ENCODE measurements at regions not wholly inside any gene's neighbourhood (a gene's known extent, or its start where the extent isn't known, plus 50 kb on each side); places are given as distances from the start of the nearest gene placed in this dataset.

DNA sequence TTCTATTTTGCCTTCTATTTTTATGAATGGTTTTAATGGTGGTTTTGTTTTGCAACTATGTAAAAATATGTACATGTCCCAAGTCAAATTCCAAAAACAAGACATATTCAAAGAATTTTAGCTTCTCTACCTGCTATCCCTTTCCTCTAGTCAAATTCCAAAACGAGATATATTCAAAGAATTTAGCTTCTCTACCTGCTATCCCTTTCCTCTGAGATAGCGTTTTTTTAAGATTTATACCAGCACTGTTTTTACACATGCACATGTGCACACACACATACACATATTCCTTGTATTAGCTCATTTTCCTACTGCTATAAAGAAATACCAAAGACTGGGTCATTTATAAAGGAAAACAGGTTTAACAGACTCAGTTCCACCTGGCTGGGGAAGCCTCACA lies 199.1 kb upstream of the ARL4C start:
- TF ChIP-seq, protein P1, sequence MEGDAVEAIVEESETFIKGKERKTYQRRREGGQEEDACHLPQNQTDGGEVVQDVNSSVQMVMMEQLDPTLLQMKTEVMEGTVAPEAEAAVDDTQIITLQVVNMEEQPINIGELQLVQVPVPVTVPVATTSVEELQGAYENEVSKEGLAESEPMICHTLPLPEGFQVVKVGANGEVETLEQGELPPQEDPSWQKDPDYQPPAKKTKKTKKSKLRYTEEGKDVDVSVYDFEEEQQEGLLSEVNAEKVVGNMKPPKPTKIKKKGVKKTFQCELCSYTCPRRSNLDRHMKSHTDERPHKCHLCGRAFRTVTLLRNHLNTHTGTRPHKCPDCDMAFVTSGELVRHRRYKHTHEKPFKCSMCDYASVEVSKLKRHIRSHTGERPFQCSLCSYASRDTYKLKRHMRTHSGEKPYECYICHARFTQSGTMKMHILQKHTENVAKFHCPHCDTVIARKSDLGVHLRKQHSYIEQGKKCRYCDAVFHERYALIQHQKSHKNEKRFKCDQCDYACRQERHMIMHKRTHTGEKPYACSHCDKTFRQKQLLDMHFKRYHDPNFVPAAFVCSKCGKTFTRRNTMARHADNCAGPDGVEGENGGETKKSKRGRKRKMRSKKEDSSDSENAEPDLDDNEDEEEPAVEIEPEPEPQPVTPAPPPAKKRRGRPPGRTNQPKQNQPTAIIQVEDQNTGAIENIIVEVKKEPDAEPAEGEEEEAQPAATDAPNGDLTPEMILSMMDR (IDR thresholded peaks at IDR 0.05; ENCODE audit: borderline replicate concordance, extremely low read depth, low read length, poor library complexity, severe bottlenecking), result no peak
- no peak for TF ChIP-seq EZH2 (IDR thresholded peaks at IDR 0.05; ENCODE audit: borderline replicate concordance, low read depth, low read length, severe bottlenecking)

Measured in DND-41 (cell line).